ENCODE measurements at regions not wholly inside any gene's neighbourhood (a gene's known extent, or its start where the extent isn't known, plus 50 kb on each side); places are given as distances from the start of the nearest gene placed in this dataset.
"Not testable (repeated sequence)": the region's sequence is repeated elsewhere in the genome, so short reads cannot be mapped to it uniquely, and the experiment has no call there.

GRCh38 chr2:147451902-147452515, 392.8 kb upstream of the ACVR2A start:
- DNase-seq: no peak

- no peak for DNase-seq
Measured at GRCh38 chr2:147450661-147451510, 393.9 kb upstream of the ACVR2A start.

DNA sequence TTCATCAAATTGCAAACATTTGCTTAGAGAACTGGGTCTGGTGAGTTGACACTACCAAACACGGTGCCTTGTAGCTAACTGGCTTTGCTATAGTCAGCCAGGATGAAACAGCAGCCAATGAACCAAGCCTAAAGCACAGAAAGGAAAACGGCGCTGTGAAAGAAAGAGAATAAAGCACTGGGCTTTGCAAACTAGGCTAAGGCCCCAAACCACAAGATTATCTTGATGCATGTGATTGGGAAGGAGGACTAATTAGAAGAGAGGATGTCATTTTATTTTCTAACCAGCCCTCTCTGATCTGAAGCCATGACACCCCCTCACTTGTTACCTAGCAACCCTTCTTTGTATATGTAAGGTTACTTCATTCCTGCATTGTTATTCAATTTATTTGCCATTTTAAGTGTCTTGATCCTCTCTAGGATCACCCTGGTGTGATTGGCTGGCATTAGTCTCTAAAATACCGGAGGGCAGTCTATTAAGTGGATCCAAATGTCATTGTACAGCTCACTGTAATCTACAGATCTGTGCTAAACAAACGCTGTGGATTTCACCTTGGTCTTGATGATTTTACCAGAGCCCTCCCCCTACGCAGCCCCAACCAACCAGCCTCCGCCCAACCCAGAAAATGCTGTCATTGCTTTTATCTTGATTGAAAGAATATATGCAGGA, 395.4 kb upstream of the ACVR2A start:
- no peak for DNase-seq

- no peak for DNase-seq
Measured at GRCh38 chr2:147442816-147443215, 402.0 kb upstream of the ACVR2A start.

DNA sequence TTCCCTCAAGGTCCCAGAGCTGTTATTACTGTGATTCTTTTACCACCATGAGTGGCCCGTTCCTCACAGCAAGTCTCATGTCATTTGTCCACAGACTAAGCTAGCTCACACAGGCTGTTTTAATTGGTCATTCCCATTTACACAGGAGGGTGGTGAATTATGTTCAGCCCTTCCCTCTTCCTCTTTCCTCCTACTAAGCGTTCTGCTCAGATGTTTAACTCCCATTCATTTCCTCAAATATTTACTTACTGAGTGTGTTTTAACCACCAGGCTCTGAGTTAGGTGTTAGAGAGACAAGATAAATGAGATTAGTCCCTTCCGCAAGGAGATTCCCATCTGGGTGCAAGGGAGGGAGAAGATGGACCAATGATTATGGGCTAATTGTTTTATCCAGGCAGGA, 403.6 kb upstream of the ACVR2A start:
- DNase-seq: no peak

DNA sequence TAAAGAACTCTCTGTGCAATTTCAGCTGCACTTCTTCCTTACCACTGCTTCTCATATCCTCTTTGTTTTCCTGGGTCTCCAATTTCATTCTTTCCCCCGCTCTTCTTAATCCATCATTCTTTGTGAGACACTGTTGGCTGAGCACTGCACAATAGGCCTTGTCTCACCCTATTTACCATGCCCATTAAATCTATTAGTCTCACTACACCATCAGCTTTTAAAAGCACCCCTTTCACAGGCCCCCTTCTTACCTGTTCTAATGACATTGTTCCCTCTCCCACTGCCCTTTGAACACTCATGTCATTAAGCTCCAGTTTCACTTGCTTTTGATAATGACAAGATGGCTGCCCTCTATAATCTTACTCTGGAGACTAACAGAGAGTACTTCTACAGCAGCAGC, 404.1 kb upstream of the ACVR2A start:
- no peak for DNase-seq

DNA sequence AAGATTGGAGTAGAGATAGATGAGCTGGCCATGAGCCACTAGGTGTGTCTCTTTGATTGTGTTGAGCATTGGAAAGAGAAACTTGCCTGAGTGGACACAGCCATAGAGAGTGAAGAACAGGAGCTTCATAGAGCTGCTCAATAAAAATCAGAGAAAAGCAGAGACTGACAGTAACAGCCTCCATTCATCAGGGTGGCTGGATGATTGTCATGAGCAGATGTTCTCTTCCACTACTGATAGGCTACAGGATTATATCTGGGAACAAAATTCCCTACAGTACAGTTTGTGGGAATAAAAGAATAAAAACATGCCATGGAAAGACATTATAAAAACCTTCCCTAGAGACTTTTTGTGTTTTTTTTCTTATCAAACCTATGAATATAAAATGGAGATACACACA, 404.8 kb upstream of the ACVR2A start:
- no peak for DNase-seq

- no peak for DNase-seq
Measured at GRCh38 chr2:147438882-147439281, 405.9 kb upstream of the ACVR2A start.

- DNase-seq: no peak
Measured at GRCh38 chr2:147433822-147434221, 411.0 kb upstream of the ACVR2A start.

- DNase-seq: no peak
Measured at GRCh38 chr2:147430408-147430807, 414.4 kb upstream of the ACVR2A start.

DNA sequence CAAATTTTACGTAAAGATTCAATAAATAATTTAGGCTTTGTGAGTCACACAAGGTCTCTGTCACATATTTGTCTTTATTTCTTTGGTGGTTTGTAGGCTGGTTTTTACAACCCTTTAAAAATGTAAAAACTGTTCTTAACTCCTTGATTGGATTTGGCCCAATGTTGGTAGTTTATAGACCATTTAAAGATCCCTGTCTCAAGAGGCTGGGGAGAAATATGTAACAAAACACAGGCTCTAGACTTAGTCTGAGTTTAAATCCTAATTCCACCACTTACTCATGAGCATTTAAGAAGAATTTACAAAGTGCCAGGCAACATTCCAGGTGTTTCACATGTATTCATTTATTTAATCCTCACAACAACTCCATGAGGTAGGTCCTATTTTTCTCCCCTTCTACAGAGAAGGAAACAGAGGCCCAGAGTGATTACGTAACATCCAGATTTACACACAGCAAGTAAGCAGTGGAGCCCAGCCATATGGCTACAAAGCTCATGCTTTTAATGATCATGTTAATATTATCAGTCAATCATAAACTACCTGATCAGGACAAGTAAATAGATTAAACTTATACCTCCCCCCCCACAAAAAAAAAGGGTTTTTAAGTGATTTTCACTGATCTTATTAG, 416.6 kb upstream of the ACVR2A start:
- no peak for DNase-seq

- DNase-seq: no peak
Measured at GRCh38 chr2:147425437-147426029, 419.3 kb upstream of the ACVR2A start.

DNA sequence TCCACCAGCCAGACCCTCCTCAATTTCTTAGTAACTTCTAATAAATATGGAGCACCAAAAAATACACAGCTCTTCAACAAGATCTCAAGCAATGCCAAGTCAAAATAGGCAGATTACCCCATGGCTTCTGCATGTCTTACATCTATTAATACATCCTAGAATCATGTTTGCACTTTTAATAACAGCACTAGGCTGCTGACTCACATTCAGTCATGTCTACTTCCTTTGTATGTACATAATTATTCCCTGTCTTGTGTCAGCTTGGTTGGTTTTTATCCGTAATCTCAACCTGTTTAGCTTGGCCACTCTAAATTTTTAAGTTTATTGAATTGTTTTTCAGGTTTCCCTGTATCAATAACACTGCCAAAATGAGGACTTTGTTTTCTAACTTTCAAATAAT, 420.1 kb upstream of the ACVR2A start:
- no peak for DNase-seq

DNA sequence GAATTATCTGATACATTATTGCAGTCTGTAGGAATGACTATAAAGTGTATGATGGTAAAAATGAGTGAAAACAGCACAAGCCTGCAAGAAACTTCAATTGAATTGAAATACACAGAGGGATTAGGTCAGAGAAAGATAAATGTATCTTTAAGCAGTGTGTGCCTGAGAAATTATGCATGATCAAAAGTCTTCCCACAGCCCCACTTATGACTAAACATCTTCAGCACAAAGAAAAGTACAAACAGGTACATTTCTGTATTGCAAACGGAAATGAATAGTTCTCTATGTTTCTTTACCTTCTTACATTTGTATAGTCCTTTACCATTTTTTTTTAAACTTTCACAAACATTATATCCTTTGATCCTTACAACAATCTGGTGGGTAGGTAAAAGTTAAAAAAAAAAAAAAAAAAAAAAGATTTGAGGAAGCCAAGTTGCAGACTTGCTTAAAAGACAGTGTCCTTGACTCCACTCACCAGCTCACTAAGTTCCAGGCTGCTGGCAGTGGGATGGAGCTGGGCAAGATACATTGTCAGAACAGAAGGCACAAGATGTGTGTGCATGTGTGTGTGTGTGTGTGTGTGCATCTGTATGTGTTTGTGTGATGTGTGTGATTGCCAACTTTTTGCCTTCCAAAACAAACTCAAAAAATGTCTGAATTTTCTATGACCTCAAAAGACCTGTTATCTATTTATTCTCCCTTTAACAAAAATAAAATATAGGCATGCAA, 423.7 kb upstream of the ACVR2A start:
- no peak for DNase-seq

GRCh38 chr2:147420517-147420916, 424.3 kb upstream of the ACVR2A start:
- DNase-seq: no peak

- DNase-seq: peak; percentile 14
Measured at GRCh38 chr2:147416099-147416498, 428.7 kb upstream of the ACVR2A start.

- not testable (repeated sequence) for DNase-seq
Measured at GRCh38 chr2:147414656-147415055, 430.2 kb upstream of the ACVR2A start.

DNA sequence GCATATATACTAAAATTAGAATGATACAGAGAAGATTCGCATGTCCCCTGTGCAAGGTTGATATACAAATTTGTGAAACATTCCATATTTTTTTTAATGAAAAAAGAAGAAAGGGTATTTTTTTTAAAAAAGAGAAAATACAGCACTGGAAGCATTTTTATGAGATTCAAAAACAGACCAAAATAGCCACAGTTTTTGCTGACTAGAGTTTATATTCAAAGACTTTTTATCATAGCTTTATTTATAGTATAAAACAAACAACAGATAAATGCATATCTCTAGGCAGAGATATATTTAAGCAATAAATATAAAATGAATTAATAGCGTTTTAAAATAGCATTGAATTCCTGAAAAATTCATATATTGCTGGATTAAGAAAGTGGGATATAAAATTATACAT, 436.5 kb upstream of the ACVR2A start:
- no peak for DNase-seq

- DNase-seq: no peak
Measured at GRCh38 chr2:147405651-147406050, 439.2 kb upstream of the ACVR2A start.

GRCh38 chr2:147398996-147399395, 445.8 kb upstream of the ACVR2A start:
- DNase-seq: no peak

- no peak for DNase-seq
Measured at GRCh38 chr2:147398301-147398700, 446.5 kb upstream of the ACVR2A start.

DNA sequence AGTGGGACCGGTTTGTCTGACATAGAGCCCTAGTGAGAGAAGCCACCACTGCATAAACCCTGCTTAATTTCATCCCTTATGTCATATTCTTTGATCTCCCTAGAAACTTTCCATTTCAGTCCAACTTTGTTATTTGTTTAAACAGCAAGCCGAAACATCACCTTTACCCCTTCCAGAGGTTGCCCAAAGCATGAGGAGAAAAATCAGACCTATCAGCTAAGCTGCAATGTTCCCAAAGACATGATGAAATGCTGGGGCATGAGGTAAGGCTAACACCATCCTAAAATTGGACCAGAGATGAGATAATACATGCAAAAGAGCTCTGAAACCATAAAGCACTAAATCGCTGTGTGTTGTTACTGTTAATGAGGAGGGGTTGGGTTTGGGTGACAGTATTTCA, 447.9 kb upstream of the ACVR2A start:
- DNase-seq: no peak

Measured in EL (cell line).